Activated T-helper 9 cell treated with anti-CD3 and anti-CD28 coated beads, Interleukin-2, amount 50 U/mL, for 16 hours (primary cell): ENCODE measurements at regions not wholly inside any gene's neighbourhood (a gene's known extent, or its start where the extent isn't known, plus 50 kb on each side); places are given as distances from the start of the nearest gene placed in this dataset.

Experiments used
- DNase-seq: peaks from one replicate; pipeline ENCODE4 v3.0.0-alpha.2; 2020; ENCODE audit warnings: low read depth

GRCh38 chr5:118060833-118061232, 927.5 kb downstream of the DTWD2 start:
- no peak for DNase-seq

GRCh38 chr5:118052503-118052902, 935.8 kb downstream of the DTWD2 start:
- no peak for DNase-seq

GRCh38 chr5:118044169-118044568, 944.2 kb downstream of the DTWD2 start:
- DNase-seq = no peak

- DNase-seq = no peak
These were observed 944.8 kb downstream of the DTWD2 start for GRCh38 chr5:118043531-118043930.

GRCh38 chr5:118042076-118042475, 946.3 kb downstream of the DTWD2 start:
- DNase-seq = no peak

- no peak for DNase-seq
These were observed 947.9 kb downstream of the DTWD2 start for GRCh38 chr5:118040496-118040895.

GRCh38 chr5:118033686-118034338, 954.5 kb downstream of the DTWD2 start:
- DNase-seq = no peak

GRCh38 chr5:118029807-118030206, 958.5 kb downstream of the DTWD2 start:
- no peak for DNase-seq

- DNase-seq = no peak
These were observed 966.3 kb downstream of the DTWD2 start for GRCh38 chr5:118022062-118022461.

GRCh38 chr5:118017536-118017935, 970.8 kb downstream of the DTWD2 start:
- DNase-seq = no peak

- DNase-seq = no peak
These were observed 972.0 kb downstream of the DTWD2 start for GRCh38 chr5:118016396-118016795.

- no peak for DNase-seq
These were observed 972.8 kb downstream of the DTWD2 start for GRCh38 chr5:118015511-118015910.

GRCh38 chr5:118009741-118010297, 978.5 kb downstream of the DTWD2 start:
- no peak for DNase-seq

- DNase-seq = no peak
These were observed 979.6 kb downstream of the DTWD2 start for GRCh38 chr5:118008779-118009178.

- no peak for DNase-seq
These were observed 981.1 kb downstream of the DTWD2 start for GRCh38 chr5:118007262-118007661.

GRCh38 chr5:118006219-118006618, 982.1 kb downstream of the DTWD2 start:
- DNase-seq = no peak

GRCh38 chr5:117999939-118000549, 988.3 kb downstream of the DTWD2 start:
- no peak for DNase-seq

GRCh38 chr5:117982691-117983090, 1005.7 kb downstream of the DTWD2 start:
- DNase-seq = no peak

- no peak for DNase-seq
These were observed 1014.6 kb downstream of the DTWD2 start for GRCh38 chr5:117973785-117974184.

GRCh38 chr5:117955831-117956230, 1032.5 kb downstream of the DTWD2 start:
- DNase-seq = no peak

- no peak for DNase-seq
These were observed 1034.0 kb downstream of the DTWD2 start for GRCh38 chr5:117954331-117954730.

- no peak for DNase-seq
These were observed 1035.1 kb downstream of the DTWD2 start for GRCh38 chr5:117953272-117953671.

GRCh38 chr5:117947836-117948235, 1040.5 kb downstream of the DTWD2 start:
- DNase-seq = no peak

GRCh38 chr5:117947121-117947520, 1041.2 kb downstream of the DTWD2 start:
- DNase-seq = no peak
